Mesenchymal stem cell (in vitro differentiated cells and primary cell): ENCODE measurements at regions not wholly inside any gene's neighbourhood (a gene's known extent, or its start where the extent isn't known, plus 50 kb on each side); places are given as distances from the start of the nearest gene placed in this dataset.

Experiments
- DNase-seq: peaks from one replicate; pipeline ENCODE4 v3.0.0-alpha.2; 2013
- H2AFZ ChIP-seq: one replicate; pipeline ENCODE4 v1.6.1; 2013; ENCODE audit warnings: low read depth, mild to moderate bottlenecking, control low read depth, inconsistent platforms, low read length, moderate library complexity
- H2AK5ac ChIP-seq: 2 replicates; pipeline ENCODE4 v1.6.1; 2013; ENCODE audit warnings: low read length, moderate library complexity, mild to moderate bottlenecking, inconsistent platforms; ENCODE audit not compliant: severe bottlenecking
- H2BK120ac ChIP-seq: one replicate; pipeline ENCODE4 v1.6.1; 2013; ENCODE audit warnings: low read depth, mild to moderate bottlenecking, inconsistent platforms, low read length, moderate library complexity
- H2BK12ac ChIP-seq, 2 experiments: one replicate each; pipeline ENCODE4 v1.6.1; 2013; ENCODE audit warnings: inconsistent platforms in 2 of 2, low read length in 2 of 2, mild to moderate bottlenecking in 2 of 2, moderate library complexity in 2 of 2, control low read depth in 1 of 2
- H2BK15ac ChIP-seq: one replicate; pipeline ENCODE4 v1.6.1; 2013; ENCODE audit warnings: mild to moderate bottlenecking, low read depth, inconsistent platforms; ENCODE audit not compliant: poor library complexity, severe bottlenecking
- H2BK5ac ChIP-seq: 2 replicates; pipeline ENCODE4 v1.6.1; 2013; ENCODE audit warnings: low read depth, mild to moderate bottlenecking, low read length, control low read depth, inconsistent platforms; ENCODE audit not compliant: poor library complexity, severe bottlenecking
- H3K14ac ChIP-seq, 2 experiments: one replicate each; pipeline ENCODE4 v1.6.1; 2013; ENCODE audit warnings: inconsistent platforms in 2 of 2, low read length in 2 of 2, control low read depth in 1 of 2, mild to moderate bottlenecking in 1 of 2, moderate library complexity in 1 of 2
- H3K18ac ChIP-seq, 2 experiments: one replicate each; pipeline ENCODE4 v1.6.1; 2013; ENCODE audit warnings: inconsistent platforms in 2 of 2, low read length in 2 of 2, control low read depth in 1 of 2, low read depth in 1 of 2, mild to moderate bottlenecking in 1 of 2
- H3K23ac ChIP-seq, 2 experiments: one replicate each; pipeline ENCODE4 v1.6.1; 2013; ENCODE audit warnings: inconsistent platforms in 2 of 2, low read length in 2 of 2, mild to moderate bottlenecking in 2 of 2, moderate library complexity in 2 of 2, control low read depth in 1 of 2
- H3K27ac ChIP-seq: 2 replicates; pipeline ENCODE4 v1.5.1; 2013; ENCODE audit warnings: mild to moderate bottlenecking, moderate library complexity, low read length, control low read depth, inconsistent platforms; ENCODE audit not compliant: poor library complexity, severe bottlenecking
- H3K27me3 ChIP-seq, 2 experiments: 2 replicates each; pipeline versions ENCODE4 v1.6.1 to v1.7.0; 2013; ENCODE audit warnings: low read length in 2 of 2, mild to moderate bottlenecking in 2 of 2, moderate library complexity in 2 of 2, control low read depth in 1 of 2, inconsistent platforms in 1 of 2; ENCODE audit not compliant: control insufficient read depth in 1 of 2, insufficient read depth in 1 of 2
- H3K36me3 ChIP-seq, 2 experiments: 2 replicates each; pipeline versions ENCODE4 v1.6.1 to v1.7.0; 2013; ENCODE audit warnings: low read length in 2 of 2, control low read depth in 1 of 2, inconsistent platforms in 1 of 2, low read depth in 1 of 2, mild to moderate bottlenecking in 1 of 2; ENCODE audit not compliant: insufficient read depth in 2 of 2, control insufficient read depth in 1 of 2
- H3K4ac ChIP-seq, 2 experiments: one replicate each; pipeline ENCODE4 v1.6.1; 2013; ENCODE audit warnings: inconsistent platforms in 2 of 2, low read length in 2 of 2, mild to moderate bottlenecking in 2 of 2, moderate library complexity in 2 of 2, control low read depth in 1 of 2, low read depth in 1 of 2
- H3K4me1 ChIP-seq: 2 replicates; pipeline ENCODE4 v1.6.1; 2013; ENCODE audit warnings: low read depth, low read length, control low read depth; ENCODE audit not compliant: control insufficient read depth, insufficient read depth
- H3K4me2 ChIP-seq: 2 replicates; pipeline ENCODE4 v1.6.1; 2013; ENCODE audit warnings: low read length, mild to moderate bottlenecking, inconsistent platforms; ENCODE audit not compliant: poor library complexity, severe bottlenecking
- H3K4me3 ChIP-seq, 2 experiments: 2 replicates each; pipeline versions ENCODE4 v1.5.1 to v1.7.0; 2013; ENCODE audit warnings: low read length in 2 of 2, mild to moderate bottlenecking in 2 of 2, control low read depth in 1 of 2, low read depth in 1 of 2; ENCODE audit not compliant: insufficient read depth in 1 of 2
- H3K79me1 ChIP-seq: replicated peaks from 2 replicates; pipeline ENCODE4 v1.6.1; 2013; ENCODE audit warnings: mild to moderate bottlenecking, control low read depth, low read length, inconsistent platforms; ENCODE audit not compliant: poor library complexity, severe bottlenecking
- H3K9ac ChIP-seq: 2 replicates; pipeline ENCODE4 v1.7.0; 2013; ENCODE audit warnings: mild to moderate bottlenecking, low read length, moderate library complexity
- H3K9me3 ChIP-seq: 2 replicates; pipeline ENCODE4 v1.7.0; 2013; ENCODE audit warnings: mild to moderate bottlenecking, low read length; ENCODE audit not compliant: control insufficient read depth
- H4K8ac ChIP-seq: one replicate; pipeline ENCODE4 v1.6.1; 2013; ENCODE audit warnings: inconsistent platforms, mild to moderate bottlenecking, low read length, moderate library complexity
- H4K91ac ChIP-seq: one replicate; pipeline ENCODE4 v1.6.1; 2013; ENCODE audit warnings: mild to moderate bottlenecking, low read length, inconsistent platforms
- WGBS: methylation state at CpG from one replicate; pipeline ENCODE4 v1.1.7; 2013; ENCODE audit warnings: mixed read lengths; 5-methylcytosine and 5-hydroxymethylcytosine counted together

DNA sequence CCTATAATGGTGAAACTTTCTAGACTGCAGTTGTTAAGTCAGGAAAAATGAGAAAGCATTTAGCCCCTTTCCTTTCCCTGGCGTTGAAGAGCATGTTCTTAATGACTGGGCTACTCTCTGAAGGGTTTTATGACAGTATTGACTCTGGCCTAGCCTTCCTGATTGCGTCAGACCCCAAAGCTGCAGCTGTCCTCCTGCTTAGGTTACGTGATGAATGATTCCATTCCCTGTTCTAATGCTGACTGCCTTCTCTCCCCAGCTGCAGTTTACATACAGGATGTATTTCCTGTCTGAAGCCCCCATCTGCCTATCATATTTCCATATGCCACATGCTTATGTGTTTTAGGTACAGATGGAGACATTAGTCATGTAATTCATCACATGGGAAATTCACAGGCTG, 105.8 kb upstream of the EGFL6 start:
- no peak overlapping the region for H3K4me2 ChIP-seq
- peak overlapping the region; percentile 32 for H3K27ac ChIP-seq
- no peak overlapping the region for H4K8ac ChIP-seq
- H3K79me1 ChIP-seq: no peaks in the 10 kb centered on the region
- no peaks in the 10 kb centered on the region for H3K4me1 ChIP-seq
- no peak overlapping the region for H3K18ac ChIP-seq
- no peak overlapping the region for H2BK12ac ChIP-seq
- 0% methylated on average over 3 of the region's 3 CpGs for WGBS
- H3K36me3 ChIP-seq: no peaks in the 10 kb centered on the region
- no peak overlapping the region for H3K4ac ChIP-seq
- H3K14ac ChIP-seq: no peak overlapping the region
- H2BK15ac ChIP-seq: no peak overlapping the region
- H2AFZ ChIP-seq: no peak overlapping the region
- H4K91ac ChIP-seq: no peak overlapping the region
- H3K27me3 ChIP-seq: peaks cover 0 to 11% of the 10 kb centered on the region in 2 experiments
- H3K4me3 ChIP-seq: no peak overlapping the region
- no peak overlapping the region for H2BK120ac ChIP-seq
- peaks cover 7% of the 10 kb centered on the region for H3K9me3 ChIP-seq
- H2AK5ac ChIP-seq: no peak overlapping the region
- no peak overlapping the region for H3K23ac ChIP-seq
- no peak overlapping the region for H2BK5ac ChIP-seq
- H3K9ac ChIP-seq: peak overlapping the region; percentile 67
- peak; percentile 84 for DNase-seq

DNA sequence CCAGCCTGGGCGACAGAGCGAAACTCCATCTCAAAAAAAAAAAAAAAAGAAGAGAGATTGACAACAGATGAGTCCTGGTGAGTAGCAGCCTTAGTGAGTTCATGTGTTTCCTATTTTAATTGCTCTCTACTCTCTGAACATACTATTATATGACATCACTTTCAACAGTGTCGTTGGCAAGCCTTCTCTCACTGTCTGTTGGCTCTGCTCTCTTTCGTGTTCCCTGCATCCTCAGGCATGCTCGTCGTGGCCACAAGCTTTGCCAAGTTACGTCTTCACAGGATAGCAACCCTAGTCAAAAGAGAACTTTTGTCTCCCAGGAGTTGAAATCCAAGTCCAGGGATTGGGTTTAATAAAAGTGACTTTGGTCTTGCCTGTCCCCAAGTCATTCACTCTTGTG, 117.1 kb upstream of the EGFL6 start:
- no peak overlapping the region for H4K91ac ChIP-seq
- no peak overlapping the region for H3K27ac ChIP-seq
- H4K8ac ChIP-seq: no peak overlapping the region
- no peak overlapping the region for H2BK12ac ChIP-seq
- H3K4ac ChIP-seq: no peak overlapping the region
- H3K9me3 ChIP-seq: no peaks in the 10 kb centered on the region
- H3K9ac ChIP-seq: no peak overlapping the region
- H3K23ac ChIP-seq: no peak overlapping the region
- no peak overlapping the region for H3K4me3 ChIP-seq
- H3K4me2 ChIP-seq: no peak overlapping the region
- no peak overlapping the region for H2BK15ac ChIP-seq
- 95% methylated on average over 5 of the region's 7 CpGs for whole genome bisulfite sequencing
- no peaks in the 10 kb centered on the region for H3K36me3 ChIP-seq
- no peak overlapping the region for H2BK120ac ChIP-seq
- no peak overlapping the region for H2AK5ac ChIP-seq
- DNase-seq: no peak
- H3K27me3 ChIP-seq: peaks cover 0 to 4% of the 10 kb centered on the region in 2 experiments
- no peak overlapping the region for H2BK5ac ChIP-seq
- no peak overlapping the region for H3K14ac ChIP-seq
- no peak overlapping the region for H3K18ac ChIP-seq
- H3K79me1 ChIP-seq: no peaks in the 10 kb centered on the region
- H2AFZ ChIP-seq: no peak overlapping the region
- no peaks in the 10 kb centered on the region for H3K4me1 ChIP-seq

DNA sequence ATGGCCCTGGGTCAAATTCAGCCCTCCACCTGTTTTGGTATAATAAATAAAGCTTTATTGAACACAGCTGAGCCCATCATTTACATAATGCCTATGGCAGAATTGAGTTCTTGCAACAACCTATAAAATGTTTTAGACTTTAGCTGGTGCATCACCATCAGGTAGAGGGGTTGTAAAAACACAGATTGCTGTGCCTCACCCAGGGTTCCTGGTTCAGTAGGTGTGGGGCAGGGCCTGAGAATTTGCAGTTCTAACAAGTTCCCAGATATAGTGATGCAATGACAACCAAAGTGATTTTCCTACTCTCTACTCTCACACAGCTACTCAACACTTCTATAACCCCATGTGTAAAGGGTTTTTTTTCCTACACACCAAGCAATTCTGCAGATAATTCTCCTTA, 120.0 kb upstream of the EGFL6 start:
- Histone ChIP-seq H3K4me3 (no peak overlapping the region), H2BK120ac (no peak overlapping the region), H2AFZ (no peak overlapping the region), H3K27me3 (no peaks in the 10 kb centered on the region), H2BK15ac (no peak overlapping the region), H3K4me2 (no peak overlapping the region), H3K23ac (no peak overlapping the region), H2BK5ac (no peak overlapping the region), H3K79me1 (no peaks in the 10 kb centered on the region), H4K91ac (no peak overlapping the region), H2BK12ac (no peak overlapping the region), H4K8ac (no peak overlapping the region), H2AK5ac (no peak overlapping the region), H3K14ac (no peak overlapping the region), H3K18ac (no peak overlapping the region), H3K4me1 (no peaks in the 10 kb centered on the region), H3K36me3 (no peaks in the 10 kb centered on the region), H3K9ac (no peak overlapping the region), H3K9me3 (no peaks in the 10 kb centered on the region), H3K4ac (no peak overlapping the region), H3K27ac (no peak overlapping the region)
- DNase-seq: no peak

DNA sequence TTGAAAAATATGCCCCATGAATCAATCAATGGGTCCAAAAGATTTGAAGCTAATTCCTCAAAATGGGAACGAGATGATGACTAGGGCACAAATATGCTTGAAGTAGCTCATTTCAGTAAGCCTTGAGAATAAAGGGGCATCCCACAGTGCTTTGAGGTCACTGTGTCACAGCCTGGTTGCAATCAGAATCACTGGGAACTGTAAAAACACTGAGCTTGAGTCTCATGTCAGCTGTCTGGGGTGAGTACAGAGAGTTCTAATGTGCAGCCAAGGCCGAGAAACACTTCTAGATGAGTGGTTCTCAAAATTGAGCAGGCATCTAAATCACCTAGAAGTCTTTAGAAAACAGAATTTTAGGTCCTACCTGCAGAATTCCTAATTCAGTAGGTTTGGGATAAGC, 120.5 kb upstream of the EGFL6 start:
- 100% methylated on average over 1 of the region's 2 CpGs for WGBS
- H3K4me3 ChIP-seq: no peak overlapping the region

More for the DNA sequence above, 120.5 kb upstream of the EGFL6 start:
- H2BK120ac ChIP-seq: no peak overlapping the region
- H3K9ac ChIP-seq: no peak overlapping the region
- H2AK5ac ChIP-seq: no peak overlapping the region
- H3K4ac ChIP-seq: no peak overlapping the region
- H3K4me1 ChIP-seq: no peaks in the 10 kb centered on the region
- no peak overlapping the region for H3K27ac ChIP-seq
- H3K36me3 ChIP-seq: no peaks in the 10 kb centered on the region
- H2BK12ac ChIP-seq: no peak overlapping the region
- H3K14ac ChIP-seq: no peak overlapping the region
- no peak overlapping the region for H4K8ac ChIP-seq
- no peak overlapping the region for H2BK5ac ChIP-seq
- no peak overlapping the region for H2BK15ac ChIP-seq
- no peak overlapping the region for H2AFZ ChIP-seq
- H3K18ac ChIP-seq: no peak overlapping the region
- no peak overlapping the region for H4K91ac ChIP-seq
- no peak overlapping the region for H3K4me2 ChIP-seq
- no peaks in the 10 kb centered on the region for H3K27me3 ChIP-seq
- no peaks in the 10 kb centered on the region for H3K9me3 ChIP-seq
- no peak overlapping the region for H3K23ac ChIP-seq
- no peak for DNase-seq
- H3K79me1 ChIP-seq: no peaks in the 10 kb centered on the region
